Neural cell (in vitro differentiated cells): ENCODE measurements at regions not wholly inside any gene's neighbourhood (a gene's known extent, or its start where the extent isn't known, plus 50 kb on each side); places are given as distances from the start of the nearest gene placed in this dataset.

ENCODE experiments used
- H2AFZ ChIP-seq: fragments of 200-600, 300-800 bp; sonication (generic), shearing (Covaris generic); 2 replicates; pipeline ENCODE4 v1.6.0; 2014; ENCODE audit warnings: low read depth, mild to moderate bottlenecking, antibody characterized with exemption, low read length, moderate library complexity
- H3F3A ChIP-seq: fragments of 200-600 bp; shearing (Covaris generic); 2 replicates; pipeline ENCODE4 v1.6.1; 2016; ENCODE audit warnings: mild to moderate bottlenecking, moderate library complexity, mixed read lengths, antibody characterized with exemption, low read length; ENCODE audit not compliant: insufficient read depth, poor library complexity, severe bottlenecking
- H3K27ac ChIP-seq: fragments of 200-600, 300-800 bp; sonication (generic), shearing (Covaris generic); 2 replicates; pipeline ENCODE4 v1.5.1; 2014; ENCODE audit warnings: mild to moderate bottlenecking, low read length, moderate library complexity
- H3K27me3 ChIP-seq: fragments of 300-800, 200-600 bp; sonication (generic), shearing (Covaris generic); 2 replicates; pipeline ENCODE4 v1.6.0; 2014; ENCODE audit warnings: mild to moderate bottlenecking, low read depth, low read length, moderate library complexity; ENCODE audit not compliant: insufficient read depth
- H3K36me3 ChIP-seq: fragments of 300-800, 200-600 bp; sonication (generic), shearing (Covaris generic); 2 replicates; pipeline ENCODE4 v1.5.1; 2014; ENCODE audit warnings: mild to moderate bottlenecking, antibody characterized with exemption, low read length, moderate library complexity; ENCODE audit not compliant: insufficient read depth
- H3K4me2 ChIP-seq: fragments of 300-800, 200-600 bp; sonication (generic), shearing (Covaris generic); 2 replicates; pipeline ENCODE4 v1.6.0; 2014; ENCODE audit warnings: mild to moderate bottlenecking, low read length
- H3K4me3 ChIP-seq: fragments of 300-800, 200-600 bp; sonication (generic), shearing (Covaris generic); 2 replicates; pipeline ENCODE4 v1.5.1; 2014; ENCODE audit warnings: mild to moderate bottlenecking, low read length, moderate library complexity
- H3K79me2 ChIP-seq: fragments of 200-600 bp; shearing (Covaris generic); replicated peaks from 2 replicates; pipeline ENCODE4 v1.6.0; 2014; ENCODE audit warnings: mild to moderate bottlenecking, low read length, moderate library complexity; ENCODE audit not compliant: insufficient read depth
- H3K9ac ChIP-seq: fragments of 300-800, 200-600 bp; sonication (generic), shearing (Covaris generic); 2 replicates; pipeline ENCODE4 v1.6.1; 2016; ENCODE audit warnings: mild to moderate bottlenecking, low read length, mixed read lengths
- H3K9me2 ChIP-seq: fragments of 200-600 bp; shearing (Covaris generic); 2 replicates; pipeline ENCODE4 v1.6.1; 2016; ENCODE audit warnings: mild to moderate bottlenecking, low read length, mixed read lengths; ENCODE audit not compliant: insufficient read depth
- H3K9me3 ChIP-seq: fragments of 200-600, 300-800 bp; sonication (generic), shearing (Covaris generic); 2 replicates; pipeline ENCODE4 v1.6.1; 2016; ENCODE audit warnings: mild to moderate bottlenecking, mixed run types, low read length, moderate library complexity, mixed read lengths
- H4K20me1 ChIP-seq: fragments of 200-600 bp; shearing (Covaris generic); 2 replicates; pipeline ENCODE4 v1.6.1; 2016; ENCODE audit warnings: mild to moderate bottlenecking, mixed run types; ENCODE audit not compliant: insufficient read depth
- CTCF ChIP-seq: fragments of 450-650 bp; IDR thresholded peaks from 2 replicates; pipeline ENCODE4 v1.5.1; 2014; ENCODE audit warnings: antibody characterized with exemption, mild to moderate bottlenecking, moderate library complexity; ENCODE audit not compliant: poor library complexity, severe bottlenecking
- EP300 ChIP-seq: fragments of 450-650 bp; conservative IDR thresholded peaks from 2 replicates; pipeline ENCODE4 v1.6.1; 2014; ENCODE audit warnings: antibody characterized with exemption, mild to moderate bottlenecking, moderate library complexity; ENCODE audit not compliant: poor library complexity, severe bottlenecking
- EZH2 ChIP-seq: fragments of 200-600, 300-800 bp; shearing (Covaris generic), sonication (generic); IDR thresholded peaks from 2 replicates; pipeline ENCODE4 v1.6.1; 2014; ENCODE audit warnings: antibody characterized with exemption, low read length, borderline replicate concordance, mild to moderate bottlenecking; ENCODE audit not compliant: insufficient read depth, poor library complexity, severe bottlenecking
- MXI1 ChIP-seq: fragments of 450-650 bp; conservative IDR thresholded peaks from 2 replicates; pipeline ENCODE4 v1.6.1; 2014; ENCODE audit warnings: antibody characterized with exemption, mild to moderate bottlenecking; ENCODE audit not compliant: poor library complexity, severe bottlenecking
- POLR2AphosphoS5 ChIP-seq: IDR thresholded peaks from 2 replicates; pipeline ENCODE4 v1.6.1; 2012
- RAD21 ChIP-seq: fragments of 450-650 bp; conservative IDR thresholded peaks from 2 replicates; pipeline ENCODE4 v1.6.1; 2014; ENCODE audit warnings: antibody characterized with exemption, mild to moderate bottlenecking, moderate library complexity
- SMC3 ChIP-seq: fragments of 450-650 bp; conservative IDR thresholded peaks from 2 replicates; pipeline ENCODE4 v1.6.1; 2014; ENCODE audit warnings: antibody characterized with exemption, mild to moderate bottlenecking, moderate library complexity; ENCODE audit not compliant: poor library complexity
- TAF1 ChIP-seq: IDR thresholded peaks from 2 replicates; pipeline ENCODE4 v1.6.1; 2012; ENCODE audit warnings: low read depth
- TF ChIP-seq, protein P1 (sequence below): IDR thresholded peaks from 2 replicates; pipeline ENCODE4 v1.6.1; 2012; ENCODE audit warnings: borderline replicate concordance

DNA sequence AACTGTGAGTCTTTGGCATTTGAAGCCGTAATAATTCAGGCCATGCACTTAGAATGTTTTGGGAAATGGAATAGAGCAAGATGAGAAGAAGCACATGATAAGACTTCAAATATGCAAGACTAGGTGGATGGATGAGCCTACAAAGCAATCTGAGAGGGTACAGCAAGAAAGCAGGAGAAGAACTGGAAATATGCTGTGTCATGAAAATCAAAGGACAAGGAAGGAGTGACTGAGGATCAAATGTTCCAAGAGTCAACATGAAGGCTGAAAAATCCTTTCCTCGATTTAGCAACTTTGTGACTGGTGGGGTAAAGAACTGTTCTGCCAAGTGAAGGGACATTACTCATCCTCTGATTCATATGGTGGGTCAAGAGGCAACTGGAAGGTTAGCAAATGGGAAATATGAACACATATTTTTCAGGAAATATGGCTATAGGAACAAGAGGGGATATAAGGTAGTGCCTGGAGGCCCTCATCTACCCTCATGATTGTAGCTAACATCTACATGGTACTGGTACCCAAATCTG lies 803.7 kb upstream of the ARRDC4 start:
- TF ChIP-seq, protein P1, sequence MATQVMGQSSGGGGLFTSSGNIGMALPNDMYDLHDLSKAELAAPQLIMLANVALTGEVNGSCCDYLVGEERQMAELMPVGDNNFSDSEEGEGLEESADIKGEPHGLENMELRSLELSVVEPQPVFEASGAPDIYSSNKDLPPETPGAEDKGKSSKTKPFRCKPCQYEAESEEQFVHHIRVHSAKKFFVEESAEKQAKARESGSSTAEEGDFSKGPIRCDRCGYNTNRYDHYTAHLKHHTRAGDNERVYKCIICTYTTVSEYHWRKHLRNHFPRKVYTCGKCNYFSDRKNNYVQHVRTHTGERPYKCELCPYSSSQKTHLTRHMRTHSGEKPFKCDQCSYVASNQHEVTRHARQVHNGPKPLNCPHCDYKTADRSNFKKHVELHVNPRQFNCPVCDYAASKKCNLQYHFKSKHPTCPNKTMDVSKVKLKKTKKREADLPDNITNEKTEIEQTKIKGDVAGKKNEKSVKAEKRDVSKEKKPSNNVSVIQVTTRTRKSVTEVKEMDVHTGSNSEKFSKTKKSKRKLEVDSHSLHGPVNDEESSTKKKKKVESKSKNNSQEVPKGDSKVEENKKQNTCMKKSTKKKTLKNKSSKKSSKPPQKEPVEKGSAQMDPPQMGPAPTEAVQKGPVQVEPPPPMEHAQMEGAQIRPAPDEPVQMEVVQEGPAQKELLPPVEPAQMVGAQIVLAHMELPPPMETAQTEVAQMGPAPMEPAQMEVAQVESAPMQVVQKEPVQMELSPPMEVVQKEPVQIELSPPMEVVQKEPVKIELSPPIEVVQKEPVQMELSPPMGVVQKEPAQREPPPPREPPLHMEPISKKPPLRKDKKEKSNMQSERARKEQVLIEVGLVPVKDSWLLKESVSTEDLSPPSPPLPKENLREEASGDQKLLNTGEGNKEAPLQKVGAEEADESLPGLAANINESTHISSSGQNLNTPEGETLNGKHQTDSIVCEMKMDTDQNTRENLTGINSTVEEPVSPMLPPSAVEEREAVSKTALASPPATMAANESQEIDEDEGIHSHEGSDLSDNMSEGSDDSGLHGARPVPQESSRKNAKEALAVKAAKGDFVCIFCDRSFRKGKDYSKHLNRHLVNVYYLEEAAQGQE, result no peak
- TF ChIP-seq SMC3 (no peak), RAD21 (no peak), POLR2AphosphoS5 (no peak), EZH2 (no peak), MXI1 (no peak), EP300 (no peak), CTCF (no peak), TAF1 (no peak)
- Histone ChIP-seq H3K27me3 (no peaks in the 10 kb centered on the region), H3K4me3 (no peak overlapping the region), H2AFZ (no peak overlapping the region), H4K20me1 (no peaks in the 10 kb centered on the region), H3K9me2 (no peaks in the 10 kb centered on the region), H3K9me3 (no peaks in the 10 kb centered on the region), H3K27ac (no peak overlapping the region), H3F3A (no peaks in the 10 kb centered on the region), H3K9ac (no peak overlapping the region), H3K36me3 (no peaks in the 10 kb centered on the region), H3K4me2 (no peak overlapping the region), H3K79me2 (no peaks in the 10 kb centered on the region)

GRCh38 chr15:97162805-97163495 lies 797.6 kb upstream of the ARRDC4 start:
- Histone ChIP-seq H3K9me3 (no peaks in the 10 kb centered on the region), H4K20me1 (no peaks in the 10 kb centered on the region), H3K4me3 (no peak overlapping the region), H3K9ac (no peak overlapping the region), H3F3A (no peaks in the 10 kb centered on the region), H2AFZ (no peak overlapping the region), H3K27ac (no peak overlapping the region), H3K9me2 (no peaks in the 10 kb centered on the region), H3K79me2 (no peaks in the 10 kb centered on the region), H3K36me3 (no peaks in the 10 kb centered on the region), H3K4me2 (no peak overlapping the region), H3K27me3 (no peaks in the 10 kb centered on the region)
- TF ChIP-seq TAF1, result no peak
